ENCODE measurements at regions not wholly inside any gene's neighbourhood (a gene's known extent, or its start where the extent isn't known, plus 50 kb on each side); places are given as distances from the start of the nearest gene placed in this dataset.
A peak's percentile ranks its signal among the peaks of the same experiment; 100 is the strongest.

- no peak for DNase-seq (ENCODE audit: low read depth)
These were observed 59.0 kb downstream of the RPS29 start for GRCh38 chr14:49527221-49527620.

- no peak for DNase-seq (ENCODE audit: low read depth)
These were observed 60.1 kb downstream of the RPS29 start for GRCh38 chr14:49526101-49526500.

- no peak for DNase-seq (ENCODE audit: low read depth)
These were observed 69.9 kb downstream of the RPS29 start for GRCh38 chr14:49516286-49516685.

- no peak for DNase-seq (ENCODE audit: low read depth)
These were observed 73.6 kb downstream of the RPS29 start for GRCh38 chr14:49512571-49512970.

- DNase-seq (ENCODE audit: low read depth) = peak; percentile 87
These were observed 74.0 kb downstream of the RPS29 start for GRCh38 chr14:49512147-49512551.

GRCh38 chr14:49508124-49508523 lies 78.1 kb downstream of the RPS29 start:
- DNase-seq (ENCODE audit: low read depth) = no peak

GRCh38 chr14:49506650-49507049 lies 79.5 kb downstream of the RPS29 start:
- DNase-seq (ENCODE audit: low read depth) = no peak

- peak; percentile 42 for DNase-seq (ENCODE audit: low read depth)
These were observed 81.0 kb downstream of the RPS29 start for GRCh38 chr14:49505041-49505766.

- peak; percentile 43 for DNase-seq (ENCODE audit: low read depth)
These were observed 88.3 kb downstream of the RPS29 start for GRCh38 chr14:49497725-49498348.

GRCh38 chr14:49497267-49497666 lies 88.9 kb downstream of the RPS29 start:
- DNase-seq (ENCODE audit: low read depth) = no peak

GRCh38 chr14:49494836-49495235 lies 91.3 kb downstream of the RPS29 start:
- DNase-seq (ENCODE audit: low read depth) = no peak

- no peak for DNase-seq (ENCODE audit: low read depth)
These were observed 92.6 kb downstream of the RPS29 start for GRCh38 chr14:49493557-49493956.

- DNase-seq (ENCODE audit: low read depth) = no peak
These were observed 94.0 kb downstream of the RPS29 start for GRCh38 chr14:49492151-49492550.

GRCh38 chr14:49489341-49489740 lies 96.8 kb downstream of the RPS29 start:
- no peak for DNase-seq (ENCODE audit: low read depth)

GRCh38 chr14:49487238-49487637 lies 98.9 kb downstream of the RPS29 start:
- no peak for DNase-seq (ENCODE audit: low read depth)

- no peak for DNase-seq (ENCODE audit: low read depth)
These were observed 100.9 kb downstream of the RPS29 start for GRCh38 chr14:49485290-49485689.

- no peak for DNase-seq (ENCODE audit: low read depth)
These were observed 102.0 kb downstream of the RPS29 start for GRCh38 chr14:49484180-49484579.

- no peak for DNase-seq (ENCODE audit: low read depth)
These were observed 102.9 kb downstream of the RPS29 start for GRCh38 chr14:49483268-49483667.

- DNase-seq (ENCODE audit: low read depth) = no peak
These were observed 105.1 kb downstream of the RPS29 start for GRCh38 chr14:49480979-49481498.

GRCh38 chr14:49480053-49480760 lies 106.0 kb downstream of the RPS29 start:
- no peak for DNase-seq (ENCODE audit: low read depth)

- DNase-seq (ENCODE audit: low read depth) = no peak
These were observed 106.7 kb downstream of the RPS29 start for GRCh38 chr14:49479432-49479831.

- DNase-seq (ENCODE audit: low read depth) = no peak
These were observed 107.4 kb downstream of the RPS29 start for GRCh38 chr14:49478784-49479183.

- no peak for DNase-seq (ENCODE audit: low read depth)
These were observed 119.1 kb downstream of the RPS29 start for GRCh38 chr14:49467091-49467490.

All from HS-5 (cell line).